ENCODE measurements at regions not wholly inside any gene's neighbourhood (a gene's known extent, or its start where the extent isn't known, plus 50 kb on each side); places are given as distances from the start of the nearest gene placed in this dataset.

- ChIA-PET POLR2A (no interaction called here), CTCF (ENCODE audit: low intra/inter-chr PET ratio, low total read pairs) (no interaction called here)
- Histone ChIP-seq H3K27me3 (ENCODE audit: control insufficient read depth in 1 of 2, insufficient read depth in 2 of 2, low read length in 2 of 2) (no peaks in the 10 kb centered on the region), H3K4me1 (ENCODE audit: insufficient read depth, low read length) (no peaks in the 10 kb centered on the region), H3K27ac (ENCODE audit: extremely low read length, insufficient read depth, low read length) (no peak overlapping the region), H3K36me3 (replicated peaks in 1 of 2; ENCODE audit: control insufficient read depth in 1 of 2, insufficient read depth in 2 of 2, low read length in 2 of 2) (no peaks in the 10 kb centered on the region), H3K79me2 (ENCODE audit: insufficient read depth, low read length) (no peaks in the 10 kb centered on the region), H3K4me2 (ENCODE audit: low read depth, low read length) (no peak overlapping the region), H4K20me1 (ENCODE audit: insufficient read depth, low read length) (no peaks in the 10 kb centered on the region), H3K4me3 (replicated peaks in 1 of 3; ENCODE audit: insufficient read depth in 1 of 3, low read depth in 2 of 3, low read length in 3 of 3) (no peak overlapping the region), H3K9ac (ENCODE audit: insufficient read depth, low read depth, low read length) (no peak overlapping the region), H2AFZ (ENCODE audit: low read length) (no peak overlapping the region), H3K9me3 (ENCODE audit: low read length) (no peaks in the 10 kb centered on the region)
- 3% methylated on average over 5 of the region's 5 CpGs for WGBS (ENCODE audit: low lambda C conversion rate)
- no TSS peak for BruUV-seq (replicated peaks)
- no peak for DNase-seq (ENCODE audit: low spot score)
- TF ChIP-seq ATF7 (IDR thresholded peaks at IDR 0.05) = peak; percentile 94
- TF ChIP-seq ATF7 (CRISPR knock-in tag; IDR thresholded peaks at IDR 0.05) = no peak
- no peak for TF ChIP-seq ZNF510 (CRISPR knock-in tag; IDR thresholded peaks at IDR 0.05; ENCODE audit: low read depth)
- TF ChIP-seq CREB1 (IDR thresholded peaks at IDR 0.05) = peak; percentile 97
- no peak for TF ChIP-seq CREB1 (CRISPR knock-in tag; IDR thresholded peaks at IDR 0.05)
- no peak for FAIRE-seq
- no peak for ATAC-seq
- in situ Hi-C loops (cut with HindIII; ENCODE audit: extremely low pct_ligation_motif_present, low pct_unique_long_range_greater_than_20kb) (no loop called here), intact Hi-C loops (cut with micrococcal nuclease; ENCODE audit: unreplicated experiment) (no loop called here)
Observed at GRCh38 chr18:65516209-65516608, 234.6 kb upstream of the CDH7 start.

DNA sequence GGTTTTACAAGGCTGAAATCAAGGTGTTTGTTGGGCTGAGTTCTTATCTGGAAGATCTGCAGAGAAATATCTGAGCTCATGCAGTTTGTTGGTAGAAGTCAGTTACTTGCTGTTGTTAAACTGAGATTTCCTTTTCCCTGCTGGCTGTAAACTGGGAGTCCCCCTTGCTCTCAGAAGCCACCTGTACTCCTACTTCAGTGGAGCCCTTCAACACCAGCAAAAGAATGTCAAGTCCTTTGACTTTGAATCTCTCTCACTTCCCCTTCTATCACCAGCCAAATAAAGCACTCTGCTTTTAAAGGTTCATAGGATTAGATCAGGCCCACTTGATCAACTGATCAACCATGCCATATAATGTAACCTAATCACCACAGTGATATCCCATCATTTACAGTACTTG, 252.2 kb upstream of the CDH7 start:
- no peak overlapping the region for H3K9ac ChIP-seq (ENCODE audit: insufficient read depth, low read depth, low read length)
- in situ Hi-C loops (cut with HindIII; ENCODE audit: extremely low pct_ligation_motif_present, low pct_unique_long_range_greater_than_20kb) = no loop called here
- DNase-seq (ENCODE audit: low spot score) (no peak), ATAC-seq (no peak), FAIRE-seq (no peak)
- no TSS peak for BruUV-seq (replicated peaks)
- H3K27me3 ChIP-seq (ENCODE audit: control insufficient read depth in 1 of 2, insufficient read depth in 2 of 2, low read length in 2 of 2) = no peaks in the 10 kb centered on the region; a peak in 1 of 5 replicates
- no peaks in the 10 kb centered on the region for H3K36me3 ChIP-seq (replicated peaks in 1 of 2; ENCODE audit: control insufficient read depth in 1 of 2, insufficient read depth in 2 of 2, low read length in 2 of 2)
- TF ChIP-seq RBM22 (optimal IDR thresholded peaks at IDR 0.05; ENCODE audit: low read length) = no peak
- no peak for TF ChIP-seq HNRNPLL (IDR thresholded peaks at IDR 0.05; ENCODE audit: low read depth, low read length, poor library complexity, severe bottlenecking)
- TF ChIP-seq AGO2 (optimal IDR thresholded peaks at IDR 0.05; ENCODE audit: low read depth, low read length) = no peak
- TF ChIP-seq, protein P1, sequence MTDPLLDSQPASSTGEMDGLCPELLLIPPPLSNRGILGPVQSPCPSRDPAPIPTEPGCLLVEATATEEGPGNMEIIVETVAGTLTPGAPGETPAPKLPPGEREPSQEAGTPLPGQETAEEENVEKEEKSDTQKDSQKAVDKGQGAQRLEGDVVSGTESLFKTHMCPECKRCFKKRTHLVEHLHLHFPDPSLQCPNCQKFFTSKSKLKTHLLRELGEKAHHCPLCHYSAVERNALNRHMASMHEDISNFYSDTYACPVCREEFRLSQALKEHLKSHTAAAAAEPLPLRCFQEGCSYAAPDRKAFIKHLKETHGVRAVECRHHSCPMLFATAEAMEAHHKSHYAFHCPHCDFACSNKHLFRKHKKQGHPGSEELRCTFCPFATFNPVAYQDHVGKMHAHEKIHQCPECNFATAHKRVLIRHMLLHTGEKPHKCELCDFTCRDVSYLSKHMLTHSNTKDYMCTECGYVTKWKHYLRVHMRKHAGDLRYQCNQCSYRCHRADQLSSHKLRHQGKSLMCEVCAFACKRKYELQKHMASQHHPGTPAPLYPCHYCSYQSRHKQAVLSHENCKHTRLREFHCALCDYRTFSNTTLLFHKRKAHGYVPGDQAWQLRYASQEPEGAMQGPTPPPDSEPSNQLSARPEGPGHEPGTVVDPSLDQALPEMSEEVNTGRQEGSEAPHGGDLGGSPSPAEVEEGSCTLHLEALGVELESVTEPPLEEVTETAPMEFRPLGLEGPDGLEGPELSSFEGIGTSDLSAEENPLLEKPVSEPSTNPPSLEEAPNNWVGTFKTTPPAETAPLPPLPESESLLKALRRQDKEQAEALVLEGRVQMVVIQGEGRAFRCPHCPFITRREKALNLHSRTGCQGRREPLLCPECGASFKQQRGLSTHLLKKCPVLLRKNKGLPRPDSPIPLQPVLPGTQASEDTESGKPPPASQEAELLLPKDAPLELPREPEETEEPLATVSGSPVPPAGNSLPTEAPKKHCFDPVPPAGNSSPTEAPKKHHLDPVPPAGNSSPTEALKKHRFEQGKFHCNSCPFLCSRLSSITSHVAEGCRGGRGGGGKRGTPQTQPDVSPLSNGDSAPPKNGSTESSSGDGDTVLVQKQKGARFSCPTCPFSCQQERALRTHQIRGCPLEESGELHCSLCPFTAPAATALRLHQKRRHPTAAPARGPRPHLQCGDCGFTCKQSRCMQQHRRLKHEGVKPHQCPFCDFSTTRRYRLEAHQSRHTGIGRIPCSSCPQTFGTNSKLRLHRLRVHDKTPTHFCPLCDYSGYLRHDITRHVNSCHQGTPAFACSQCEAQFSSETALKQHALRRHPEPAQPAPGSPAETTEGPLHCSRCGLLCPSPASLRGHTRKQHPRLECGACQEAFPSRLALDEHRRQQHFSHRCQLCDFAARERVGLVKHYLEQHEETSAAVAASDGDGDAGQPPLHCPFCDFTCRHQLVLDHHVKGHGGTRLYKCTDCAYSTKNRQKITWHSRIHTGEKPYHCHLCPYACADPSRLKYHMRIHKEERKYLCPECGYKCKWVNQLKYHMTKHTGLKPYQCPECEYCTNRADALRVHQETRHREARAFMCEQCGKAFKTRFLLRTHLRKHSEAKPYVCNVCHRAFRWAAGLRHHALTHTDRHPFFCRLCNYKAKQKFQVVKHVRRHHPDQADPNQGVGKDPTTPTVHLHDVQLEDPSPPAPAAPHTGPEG (CRISPR knock-in tag; IDR thresholded peaks at IDR 0.05) = no peak
- TF ChIP-seq MTA3 (CRISPR knock-in tag; IDR thresholded peaks at IDR 0.05) = no peak
- no peaks in the 10 kb centered on the region for H4K20me1 ChIP-seq (ENCODE audit: insufficient read depth, low read length)
- no peak overlapping the region for H3K4me3 ChIP-seq (replicated peaks in 1 of 3; ENCODE audit: insufficient read depth in 1 of 3, low read depth in 2 of 3, low read length in 3 of 3)
- no peaks in the 10 kb centered on the region for H3K79me2 ChIP-seq (ENCODE audit: insufficient read depth, low read length)
- H3K27ac ChIP-seq (ENCODE audit: extremely low read length, insufficient read depth, low read length) = no peak overlapping the region
- POLR2A ChIA-PET = no interaction called here
- no peak overlapping the region for H3K4me2 ChIP-seq (ENCODE audit: low read depth, low read length)
- no peak overlapping the region for H2AFZ ChIP-seq (ENCODE audit: low read length)
- H3K9me3 ChIP-seq (ENCODE audit: low read length) = no peaks in the 10 kb centered on the region
- intact Hi-C loops (cut with micrococcal nuclease; ENCODE audit: unreplicated experiment) = no loop called here
- no peaks in the 10 kb centered on the region for H3K4me1 ChIP-seq (ENCODE audit: insufficient read depth, low read length)
- CTCF ChIA-PET (ENCODE audit: low intra/inter-chr PET ratio, low total read pairs) = no interaction called here
